ENCODE measurements at regions not wholly inside any gene's neighbourhood (a gene's known extent, or its start where the extent isn't known, plus 50 kb on each side); places are given as distances from the start of the nearest gene placed in this dataset.

DNA sequence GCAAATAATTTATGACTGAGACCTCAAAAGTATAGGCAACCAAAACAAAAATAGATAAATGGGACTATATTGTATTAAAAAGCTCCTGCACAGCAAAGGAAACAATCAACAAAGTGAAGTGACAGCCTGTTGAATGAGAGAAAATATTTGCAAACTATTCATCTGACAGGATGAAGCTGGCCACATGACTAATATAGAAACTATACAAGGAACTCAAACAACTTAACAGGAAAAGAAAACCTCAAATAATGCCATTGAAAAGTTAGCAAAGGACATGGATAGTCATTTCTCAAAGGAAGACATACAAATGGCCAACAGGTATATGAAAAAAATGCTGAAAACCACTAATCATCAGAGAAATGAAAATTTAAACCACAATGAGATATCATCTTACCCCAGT is 245.1 kb downstream of the STK31 start:
- TF ChIP-seq POLR2A (IDR thresholded peaks at IDR 0.05; ENCODE audit: low read length) (no peak), GATA1 (IDR thresholded peaks at IDR 0.05; ENCODE audit: low read depth, low read length) (no peak)
- DNase-seq = no peak

GRCh38 chr7:23955600-23956149 is 245.7 kb downstream of the STK31 start:
- no peak for DNase-seq
- TF ChIP-seq GATA1 (IDR thresholded peaks at IDR 0.05; ENCODE audit: low read depth, low read length) (no peak), POLR2A (IDR thresholded peaks at IDR 0.05; ENCODE audit: low read length) (no peak)

DNA sequence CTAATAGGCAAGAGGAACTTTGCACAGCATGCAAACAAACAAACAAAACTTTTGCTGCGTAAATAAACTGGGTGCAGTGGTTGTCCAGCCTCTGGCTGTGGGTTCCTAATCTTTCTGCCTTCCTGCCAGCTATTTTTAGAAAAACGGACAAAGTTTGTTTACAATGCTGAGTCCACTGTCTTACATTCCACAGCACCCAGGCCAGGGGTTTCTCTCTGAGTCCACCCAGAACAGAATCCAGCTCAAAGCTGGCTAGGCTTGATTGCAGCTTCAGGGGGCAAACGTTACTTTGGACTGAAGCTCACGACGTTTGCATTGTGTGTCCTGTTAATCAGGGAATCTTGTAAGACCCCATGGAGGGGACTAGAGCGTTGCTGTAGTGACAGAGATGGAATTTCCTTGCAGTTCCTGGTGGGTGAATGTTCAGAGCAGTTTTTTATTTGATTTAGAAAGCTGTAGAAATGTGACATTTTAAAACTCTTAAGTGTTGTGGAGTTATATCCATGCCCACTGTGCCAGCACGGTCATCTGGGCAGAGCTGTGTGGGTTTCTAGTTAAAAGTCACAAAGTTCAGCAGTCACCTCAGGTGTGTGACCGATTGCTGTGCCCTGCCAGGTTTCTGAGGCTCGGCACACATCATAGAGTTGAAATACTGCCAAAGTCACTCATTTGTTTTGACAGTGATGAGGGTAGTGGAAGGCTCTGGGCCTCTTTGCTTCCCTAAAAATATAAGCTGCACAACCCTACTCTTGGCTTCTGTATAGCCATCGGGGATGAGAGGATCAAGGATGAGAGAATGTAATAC is 247.0 kb downstream of the STK31 start:
- no peak for DNase-seq
- TF ChIP-seq POLR2A (IDR thresholded peaks at IDR 0.05; ENCODE audit: low read length) (no peak), GATA1 (IDR thresholded peaks at IDR 0.05; ENCODE audit: low read depth, low read length) (no peak)

DNA sequence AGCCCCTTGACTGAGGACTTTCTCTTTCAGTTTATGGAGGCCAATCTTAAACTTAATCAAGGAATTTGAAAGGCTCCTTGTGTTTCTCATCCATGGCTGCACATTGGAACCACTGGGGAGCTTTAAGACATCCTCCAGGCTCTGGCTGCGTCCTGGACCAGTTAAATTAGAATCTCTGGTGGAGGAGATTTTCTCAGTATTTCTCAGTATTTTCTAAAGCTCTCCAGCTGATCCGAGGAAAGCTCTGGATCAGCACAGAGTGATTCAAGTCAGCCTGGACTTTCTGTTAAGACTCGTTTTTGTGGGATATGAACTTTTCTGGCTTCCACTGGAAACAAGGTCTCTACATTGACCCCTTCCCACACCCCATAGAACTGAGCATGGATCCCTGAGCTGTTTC is 249.8 kb downstream of the STK31 start:
- no peak for TF ChIP-seq POLR2A (IDR thresholded peaks at IDR 0.05; ENCODE audit: low read length)
- DNase-seq = no peak

GRCh38 chr7:23960361-23960760 is 250.3 kb downstream of the STK31 start:
- TF ChIP-seq GATA1 (IDR thresholded peaks at IDR 0.05; ENCODE audit: low read depth, low read length) = no peak
- TF ChIP-seq POLR2A (IDR thresholded peaks at IDR 0.05; ENCODE audit: low read length) = no peak
- no peak for DNase-seq

DNA sequence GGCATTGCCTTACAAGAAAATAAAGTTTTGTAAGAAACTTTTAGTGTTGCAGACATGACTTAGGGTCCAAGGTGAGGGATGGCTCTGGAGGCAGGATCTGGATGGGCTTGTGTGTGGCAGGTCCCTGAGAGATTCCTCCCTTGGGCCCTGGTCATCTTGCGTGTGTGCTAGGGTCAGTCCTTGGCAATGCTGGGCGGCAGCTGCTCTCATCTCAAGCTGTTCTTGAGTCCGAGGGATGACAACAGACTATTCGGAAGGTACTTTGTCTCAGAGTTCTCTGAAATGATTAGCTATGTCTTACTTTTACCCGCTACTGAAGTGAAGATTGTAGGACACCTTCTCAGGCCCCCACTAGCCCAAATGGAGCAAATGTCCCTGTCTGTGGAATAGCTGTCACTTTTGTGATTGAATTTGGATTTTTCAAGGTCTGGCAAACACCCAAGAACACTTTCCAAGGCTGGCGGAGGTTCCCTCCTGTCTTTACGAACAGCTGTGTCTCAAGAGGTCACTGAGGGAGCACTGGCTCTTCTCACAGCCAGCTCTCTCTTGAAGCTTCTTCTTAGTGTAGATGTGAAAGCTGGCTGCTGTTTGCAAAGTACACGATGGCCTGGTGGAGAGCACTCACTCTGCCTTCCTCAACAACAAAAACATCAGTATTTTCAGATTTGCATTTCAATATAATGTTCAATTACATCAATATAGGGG is 253.6 kb downstream of the STK31 start:
- no peak for TF ChIP-seq POLR2A (IDR thresholded peaks at IDR 0.05; ENCODE audit: low read length)
- TF ChIP-seq GATA1 (IDR thresholded peaks at IDR 0.05; ENCODE audit: low read depth, low read length) = no peak
- no peak for DNase-seq

- TF ChIP-seq POLR2A (IDR thresholded peaks at IDR 0.05; ENCODE audit: low read length) (no peak), GATA1 (IDR thresholded peaks at IDR 0.05; ENCODE audit: low read depth, low read length) (no peak)
- DNase-seq = no peak
These were observed 254.7 kb downstream of the STK31 start for GRCh38 chr7:23964715-23965114.

DNA sequence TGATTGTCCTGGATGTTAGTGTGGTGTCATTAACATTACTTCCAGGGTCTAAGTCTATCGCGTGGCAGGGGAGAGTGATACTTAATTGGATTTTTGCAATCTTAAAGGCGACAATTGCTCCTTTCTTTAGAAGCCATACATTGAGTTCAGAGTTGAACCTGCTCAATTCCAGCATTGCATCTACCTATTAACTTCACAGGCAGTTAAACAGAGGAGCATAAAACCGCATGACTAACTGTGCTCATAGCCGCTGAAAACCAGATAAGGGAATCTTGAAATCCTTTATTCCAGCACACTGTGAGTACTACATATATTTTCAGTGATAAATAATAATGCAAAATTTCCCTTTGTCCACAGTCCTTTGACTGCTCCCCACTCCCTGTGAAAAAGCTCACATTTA is 255.3 kb downstream of the STK31 start:
- no peak for TF ChIP-seq POLR2A (IDR thresholded peaks at IDR 0.05; ENCODE audit: low read length)
- TF ChIP-seq GATA1 (IDR thresholded peaks at IDR 0.05; ENCODE audit: low read depth, low read length) = no peak
- no peak for DNase-seq

GRCh38 chr7:23966941-23967340 is 256.9 kb downstream of the STK31 start:
- DNase-seq = no peak
- TF ChIP-seq GATA1 (IDR thresholded peaks at IDR 0.05; ENCODE audit: low read depth, low read length) (no peak), POLR2A (IDR thresholded peaks at IDR 0.05; ENCODE audit: low read length) (no peak)

GRCh38 chr7:23967949-23968599 is 258.1 kb downstream of the STK31 start:
- DNase-seq = no peak
- TF ChIP-seq POLR2A (IDR thresholded peaks at IDR 0.05; ENCODE audit: low read length) (no peak), GATA1 (IDR thresholded peaks at IDR 0.05; ENCODE audit: low read depth, low read length) (no peak)

DNA sequence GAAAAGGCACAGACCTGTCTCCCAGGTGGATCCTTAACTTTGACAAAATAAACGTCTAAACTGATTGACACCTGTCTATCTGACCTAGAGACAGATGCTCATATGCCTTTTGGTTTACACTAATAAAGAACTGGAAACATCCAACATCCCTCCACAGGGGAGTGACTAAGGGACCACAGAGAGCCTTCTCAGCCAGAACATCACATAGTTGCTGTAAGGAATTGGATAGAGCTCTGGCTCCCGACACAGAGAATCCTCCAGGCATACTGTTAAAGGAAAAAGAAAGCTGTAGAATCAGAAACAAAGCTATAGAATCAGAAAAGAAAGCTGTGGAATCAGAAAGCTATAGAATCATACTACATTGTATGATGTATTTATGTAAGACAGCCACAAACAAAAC is 258.8 kb downstream of the STK31 start:
- no peak for DNase-seq
- no peak for TF ChIP-seq GATA1 (IDR thresholded peaks at IDR 0.05; ENCODE audit: low read depth, low read length)
- TF ChIP-seq POLR2A (IDR thresholded peaks at IDR 0.05; ENCODE audit: low read length) = no peak

- DNase-seq = no peak
- TF ChIP-seq POLR2A (IDR thresholded peaks at IDR 0.05; ENCODE audit: low read length) = no peak
- TF ChIP-seq GATA1 (IDR thresholded peaks at IDR 0.05; ENCODE audit: low read depth, low read length) = no peak
These were observed 259.4 kb downstream of the STK31 start for GRCh38 chr7:23969443-23969842.

DNA sequence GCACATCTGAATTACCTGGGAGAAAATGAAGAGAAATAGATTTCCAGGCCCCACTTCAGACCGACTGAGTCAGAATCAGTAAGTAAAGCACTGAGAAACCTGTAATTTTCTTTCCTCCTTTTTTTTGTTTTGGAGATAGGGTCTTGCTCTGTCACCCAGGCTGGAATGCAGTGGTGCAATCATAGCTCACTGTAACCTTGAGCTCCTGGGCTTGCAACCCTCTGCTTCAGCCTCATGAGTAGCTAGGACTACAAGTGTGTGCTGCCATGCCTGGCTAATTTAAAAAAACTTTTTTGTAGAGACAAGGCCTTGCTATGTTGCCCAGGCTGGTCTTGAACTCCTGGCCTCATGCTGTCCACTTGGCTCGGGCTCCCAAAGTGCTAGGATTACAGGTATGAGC is 260.2 kb downstream of the STK31 start:
- DNase-seq = no peak
- TF ChIP-seq GATA1 (IDR thresholded peaks at IDR 0.05; ENCODE audit: low read depth, low read length) (no peak), POLR2A (IDR thresholded peaks at IDR 0.05; ENCODE audit: low read length) (no peak)

DNA sequence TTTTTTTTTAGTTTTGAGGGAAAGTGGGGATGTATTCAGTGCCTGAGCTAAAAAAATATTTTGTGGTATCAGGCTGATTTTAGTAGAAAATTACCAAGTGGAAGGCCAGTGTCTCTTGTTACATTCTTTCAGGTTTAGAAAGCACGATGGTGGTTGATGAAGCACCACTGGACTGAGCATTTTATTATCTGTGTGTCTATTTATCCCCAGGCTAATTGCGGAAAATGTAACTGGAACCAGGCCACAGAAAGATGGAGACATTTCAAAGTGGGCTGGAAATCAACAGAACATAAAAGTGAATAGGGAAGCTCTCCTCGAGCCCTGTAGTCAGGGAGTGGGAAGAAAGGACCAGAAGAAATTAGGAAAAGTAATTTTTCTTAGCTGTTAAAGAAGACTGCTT is 261.0 kb downstream of the STK31 start:
- DNase-seq = no peak
- TF ChIP-seq GATA1 (IDR thresholded peaks at IDR 0.05; ENCODE audit: low read depth, low read length) = no peak
- TF ChIP-seq POLR2A (IDR thresholded peaks at IDR 0.05; ENCODE audit: low read length) = no peak
